HAP-1 (cell line): ENCODE measurements at regions not wholly inside any gene's neighbourhood (a gene's known extent, or its start where the extent isn't known, plus 50 kb on each side); places are given as distances from the start of the nearest gene placed in this dataset.

Experiments
- DNase-seq, 2 experiments: peaks; one replicate each; pipeline ENCODE4 v3.0.0-alpha.2; 2016 to 2020; ENCODE audit warnings: low spot score in 2 of 2
- H3K27me3 ChIP-seq: fragments of 250-450 bp; sonication (Bioruptor Pico); 2 replicates; pipeline ENCODE4 v1.5.1; 2020; ENCODE audit warnings: low read depth, mild to moderate bottlenecking, moderate library complexity
- H3K36me3 ChIP-seq: fragments of 250-450 bp; sonication (Bioruptor Pico); replicated peaks from 2 replicates; pipeline ENCODE4 v1.5.1; 2020; ENCODE audit warnings: mild to moderate bottlenecking
- H3K4me1 ChIP-seq: fragments of 250-450 bp; sonication (Bioruptor Pico); 2 replicates; pipeline ENCODE4 v1.5.1; 2020; ENCODE audit warnings: mild to moderate bottlenecking
- H3K4me3 ChIP-seq: fragments of 250-450 bp; sonication (Bioruptor Pico); 2 replicates; pipeline ENCODE4 v1.5.1; 2020; ENCODE audit warnings: mild to moderate bottlenecking, moderate library complexity
- H3K9me3 ChIP-seq: fragments of 250-450 bp; sonication (Bioruptor Pico); 2 replicates; pipeline ENCODE4 v1.5.1; 2020; ENCODE audit warnings: mild to moderate bottlenecking, moderate library complexity
- in situ Hi-C: fragments of 300-500 bp; cut with MboI; formaldehyde crosslinking; loops from 3 replicates; pipeline ENCODE4 v1.14.3; 2020; ENCODE audit warnings: low sequenced_read_pairs, inconsistent platforms, mixed read lengths

- no peak overlapping the region for H3K4me3 ChIP-seq
- H3K27me3 ChIP-seq, result no peaks in the 10 kb centered on the region
- H3K36me3 ChIP-seq, result no peaks in the 10 kb centered on the region
- H3K9me3 ChIP-seq, result no peaks in the 10 kb centered on the region; the same call in 1 of the 2 replicates
- in situ Hi-C loops, result no loop called here
- DNase-seq, result no peak
- no peaks in the 10 kb centered on the region for H3K4me1 ChIP-seq
Measured at GRCh38 chr7:17608114-17608833, 309.8 kb downstream of the AHR start.

- Histone ChIP-seq H3K27me3 (no peaks in the 10 kb centered on the region), H3K4me1 (no peaks in the 10 kb centered on the region), H3K36me3 (no peaks in the 10 kb centered on the region), H3K4me3 (no peak overlapping the region), H3K9me3 (no peaks in the 10 kb centered on the region)
- DNase-seq, result no peak
- in situ Hi-C loops, result no loop called here
Measured at GRCh38 chr7:17611611-17612010, 313.2 kb downstream of the AHR start.

GRCh38 chr7:17613338-17614041, 315.0 kb downstream of the AHR start:
- no peaks in the 10 kb centered on the region for H3K36me3 ChIP-seq
- peaks cover 9% of the 10 kb centered on the region for H3K4me1 ChIP-seq
- H3K27me3 ChIP-seq, result no peaks in the 10 kb centered on the region
- in situ Hi-C loops, result no loop called here
- no peaks in the 10 kb centered on the region for H3K9me3 ChIP-seq
- H3K4me3 ChIP-seq, result no peak overlapping the region
- no peak for DNase-seq

GRCh38 chr7:17617380-17617779, 318.9 kb downstream of the AHR start:
- H3K27me3 ChIP-seq, result no peaks in the 10 kb centered on the region
- H3K9me3 ChIP-seq, result no peaks in the 10 kb centered on the region
- H3K36me3 ChIP-seq, result no peaks in the 10 kb centered on the region
- H3K4me1 ChIP-seq, result peaks cover 9% of the 10 kb centered on the region
- in situ Hi-C loops, result no loop called here
- no peak for DNase-seq
- no peak overlapping the region for H3K4me3 ChIP-seq

- Histone ChIP-seq H3K27me3 (no peaks in the 10 kb centered on the region), H3K4me1 (peaks cover 9% of the 10 kb centered on the region), H3K36me3 (no peaks in the 10 kb centered on the region), H3K9me3 (no peaks in the 10 kb centered on the region), H3K4me3 (no peak overlapping the region)
- in situ Hi-C loops, result no loop called here
- no peak for DNase-seq
Measured at GRCh38 chr7:17617857-17618651, 319.6 kb downstream of the AHR start.

GRCh38 chr7:17618652-17618974, 320.2 kb downstream of the AHR start:
- Histone ChIP-seq H3K4me1 (peaks cover 9% of the 10 kb centered on the region), H3K36me3 (no peaks in the 10 kb centered on the region), H3K9me3 (no peaks in the 10 kb centered on the region), H3K27me3 (no peaks in the 10 kb centered on the region), H3K4me3 (no peak overlapping the region)
- in situ Hi-C loops, result no loop called here
- no peak for DNase-seq

GRCh38 chr7:17619196-17619818, 320.9 kb downstream of the AHR start:
- Histone ChIP-seq H3K4me3 (no peak overlapping the region), H3K9me3 (no peaks in the 10 kb centered on the region), H3K36me3 (no peaks in the 10 kb centered on the region), H3K4me1 (peaks cover 9% of the 10 kb centered on the region), H3K27me3 (no peaks in the 10 kb centered on the region)
- DNase-seq, result no peak
- in situ Hi-C loops, result no loop called here

- DNase-seq, result no peak
- Histone ChIP-seq H3K27me3 (no peaks in the 10 kb centered on the region), H3K4me3 (no peak overlapping the region), H3K4me1 (peaks cover 11% of the 10 kb centered on the region), H3K36me3 (no peaks in the 10 kb centered on the region), H3K9me3 (no peaks in the 10 kb centered on the region)
- in situ Hi-C loops, result no loop called here
Measured at GRCh38 chr7:17620566-17620965, 319.7 kb downstream of the SNX13 start.

- H3K4me3 ChIP-seq, result no peak overlapping the region
- peaks cover 17% of the 10 kb centered on the region for H3K4me1 ChIP-seq
- no peaks in the 10 kb centered on the region for H3K9me3 ChIP-seq
- H3K27me3 ChIP-seq, result no peaks in the 10 kb centered on the region
- no peaks in the 10 kb centered on the region for H3K36me3 ChIP-seq
- no peak for DNase-seq
- in situ Hi-C loops, result no loop called here
Measured at GRCh38 chr7:17622451-17622850, 317.8 kb downstream of the SNX13 start.

GRCh38 chr7:17623546-17624185, 316.6 kb downstream of the SNX13 start:
- H3K36me3 ChIP-seq, result no peaks in the 10 kb centered on the region
- no peak for DNase-seq
- peaks cover 13% of the 10 kb centered on the region for H3K4me1 ChIP-seq
- H3K27me3 ChIP-seq, result no peaks in the 10 kb centered on the region
- no peak overlapping the region for H3K4me3 ChIP-seq
- no peaks in the 10 kb centered on the region for H3K9me3 ChIP-seq
- in situ Hi-C loops, result no loop called here

- no peak overlapping the region for H3K4me3 ChIP-seq
- no peak for DNase-seq
- peaks cover 13% of the 10 kb centered on the region for H3K4me1 ChIP-seq
- H3K9me3 ChIP-seq, result no peaks in the 10 kb centered on the region
- no peaks in the 10 kb centered on the region for H3K27me3 ChIP-seq
- H3K36me3 ChIP-seq, result no peaks in the 10 kb centered on the region
- in situ Hi-C loops, result no loop called here
Measured at GRCh38 chr7:17624379-17624778, 315.9 kb downstream of the SNX13 start.

GRCh38 chr7:17625043-17625442, 315.3 kb downstream of the SNX13 start:
- in situ Hi-C loops, result no loop called here
- Histone ChIP-seq H3K4me1 (peaks cover 13% of the 10 kb centered on the region), H3K4me3 (no peak overlapping the region), H3K36me3 (no peaks in the 10 kb centered on the region), H3K9me3 (no peaks in the 10 kb centered on the region), H3K27me3 (no peaks in the 10 kb centered on the region)
- no peak for DNase-seq

GRCh38 chr7:17626235-17626634, 314.1 kb downstream of the SNX13 start:
- no peak overlapping the region for H3K4me3 ChIP-seq
- H3K27me3 ChIP-seq, result no peaks in the 10 kb centered on the region; the same call in 1 of the 2 replicates
- peaks cover 13% of the 10 kb centered on the region for H3K4me1 ChIP-seq
- no peaks in the 10 kb centered on the region for H3K36me3 ChIP-seq
- DNase-seq, result peak; percentile 23 to 26
- H3K9me3 ChIP-seq, result no peaks in the 10 kb centered on the region
- in situ Hi-C loops, result no loop called here
